IMR-90 (cell line): ENCODE measurements at regions not wholly inside any gene's neighbourhood (a gene's known extent, or its start where the extent isn't known, plus 50 kb on each side); places are given as distances from the start of the nearest gene placed in this dataset.

Source experiments
- ATAC-seq: fragments of 200-7000 bp; cut with Tn5 transposase; 2 replicates; pipeline ENCODE4 v1.9.1; 2020; ENCODE audit warnings: low read depth, mild to moderate bottlenecking, moderate library complexity
- BruUV-seq: library from RNA; stranded (reverse); fragments of 400-500 nt; replicated peaks from 2 replicates; lab custom pipeline; 2021; lab: Mats Ljungman, UMichigan
- CTCF ChIA-PET: fragments of 300-600 bp; formaldehyde crosslinking; extraction: SDS; loops from one replicate; lab custom pipeline; 2021; ENCODE audit warnings: antibody characterized with exemption; lab: Yijun Ruan, JAX
- POLR2A ChIA-PET: fragments of 300-600 bp; sonication (Branson Sonifier 250); formaldehyde crosslinking; loops from one replicate; lab custom pipeline; 2022; ENCODE audit warnings: antibody characterized with exemption; ENCODE audit not compliant: unreplicated experiment; lab: Charles Lee
- DNase-seq: peaks from one replicate; pipeline ENCODE4 v3.0.0; 2013
- H2AFZ ChIP-seq: replicated peaks from 2 replicates; pipeline ENCODE3; 2013; ENCODE audit warnings: low read length, mild to moderate bottlenecking; ENCODE audit not compliant: poor library complexity
- H2AK5ac ChIP-seq: 2 replicates; pipeline ENCODE4 v1.6.1; 2013; ENCODE audit warnings: low read depth, low read length, inconsistent platforms
- H2AK9ac ChIP-seq: replicated peaks from 2 replicates; pipeline ENCODE3; 2013; ENCODE audit warnings: mild to moderate bottlenecking, low read depth, low read length, moderate library complexity; ENCODE audit not compliant: poor library complexity
- H2BK120ac ChIP-seq: 2 replicates; pipeline ENCODE4 v1.6.1; 2013; ENCODE audit warnings: low read depth, low read length, inconsistent platforms
- H2BK15ac ChIP-seq: 3 replicates; pipeline ENCODE4 v1.6.1; 2013; ENCODE audit warnings: low read depth, low read length, inconsistent platforms
- H2BK20ac ChIP-seq: 2 replicates; pipeline ENCODE4 v1.6.1; 2013; ENCODE audit warnings: low read depth, mild to moderate bottlenecking, inconsistent platforms, low read length, moderate library complexity
- H2BK5ac ChIP-seq: 2 replicates; pipeline ENCODE4 v1.6.1; 2013; ENCODE audit warnings: mild to moderate bottlenecking, low read depth, low read length, inconsistent platforms; ENCODE audit not compliant: poor library complexity, severe bottlenecking
- H3K14ac ChIP-seq: replicated peaks from 2 replicates; pipeline ENCODE4 v1.6.1; 2013; ENCODE audit warnings: low read depth, low read length, inconsistent platforms
- H3K18ac ChIP-seq: 2 replicates; pipeline ENCODE4 v1.6.1; 2013; ENCODE audit warnings: low read depth, low read length, control low read depth
- H3K23ac ChIP-seq: 2 replicates; pipeline ENCODE4 v1.6.1; 2013; ENCODE audit warnings: low read depth, low read length, inconsistent platforms
- H3K27ac ChIP-seq: 2 replicates; pipeline ENCODE4 v1.5.1; 2013; ENCODE audit warnings: mild to moderate bottlenecking, control low read depth, low read length; ENCODE audit not compliant: insufficient read depth
- H3K27me3 ChIP-seq: 2 replicates; pipeline ENCODE4 v1.6.1; 2013; ENCODE audit warnings: low read length; ENCODE audit not compliant: control insufficient read depth, insufficient read depth
- H3K36me3 ChIP-seq: 2 replicates; pipeline ENCODE4 v1.6.1; 2013; ENCODE audit warnings: low read length, mixed read lengths; ENCODE audit not compliant: control insufficient read depth, insufficient read depth
- H3K4ac ChIP-seq: 2 replicates; pipeline ENCODE4 v1.6.1; 2013; ENCODE audit warnings: low read depth, low read length, inconsistent platforms
- H3K4me1 ChIP-seq: 2 replicates; pipeline ENCODE4 v1.6.1; 2013; ENCODE audit warnings: low read length, mixed read lengths; ENCODE audit not compliant: control insufficient read depth, insufficient read depth
- H3K4me2 ChIP-seq: 2 replicates; pipeline ENCODE4 v1.6.1; 2013; ENCODE audit warnings: low read depth, mild to moderate bottlenecking, control low read depth, low read length, moderate library complexity
- H3K4me3 ChIP-seq: 2 replicates; pipeline ENCODE4 v1.5.1; 2013; ENCODE audit warnings: low read depth, mild to moderate bottlenecking, control low read depth, low read length, moderate library complexity; ENCODE audit not compliant: insufficient read depth
- H3K56ac ChIP-seq: 2 replicates; pipeline ENCODE4 v1.6.1; 2013; ENCODE audit warnings: low read length, inconsistent platforms; ENCODE audit not compliant: insufficient read depth; ENCODE audit errors: extremely low read depth
- H3K79me1 ChIP-seq, 2 experiments: 2 replicates each; pipeline ENCODE4 v1.6.1; 2013; ENCODE audit warnings: low read length in 2 of 2, inconsistent platforms in 1 of 2, low read depth in 1 of 2
- H3K9ac ChIP-seq: 2 replicates; pipeline ENCODE4 v1.6.1; 2013; ENCODE audit warnings: low read depth, low read length, control low read depth
- H3K9me1 ChIP-seq: 2 replicates; pipeline ENCODE4 v1.6.1; 2013; ENCODE audit warnings: low read length, inconsistent platforms; ENCODE audit not compliant: insufficient read depth
- H3K9me3 ChIP-seq: 2 replicates; pipeline ENCODE4 v1.6.1; 2013; ENCODE audit warnings: low read length; ENCODE audit not compliant: control insufficient read depth, insufficient read depth
- H4K20me1 ChIP-seq: 2 replicates; pipeline ENCODE4 v1.6.1; 2013; ENCODE audit warnings: low read length, inconsistent platforms; ENCODE audit not compliant: insufficient read depth
- H4K5ac ChIP-seq: 2 replicates; pipeline ENCODE4 v1.6.1; 2013; ENCODE audit warnings: mild to moderate bottlenecking, low read depth, low read length, control low read depth
- H4K8ac ChIP-seq, 2 experiments: 2 replicates each; pipeline ENCODE4 v1.6.1; 2013; ENCODE audit warnings: low read depth in 2 of 2, low read length in 2 of 2, control low read depth in 1 of 2, inconsistent platforms in 1 of 2
- H4K91ac ChIP-seq: 2 replicates; pipeline ENCODE4 v1.6.1; 2013; ENCODE audit warnings: low read depth, low read length, inconsistent platforms; ENCODE audit not compliant: insufficient read depth
- BHLHE40 ChIP-seq: fragments of 150-350 bp; IDR thresholded peaks from 2 replicates; pipeline ENCODE4 v1.6.1; 2016; ENCODE audit warnings: mild to moderate bottlenecking, low read depth, low read length
- CEBPB ChIP-seq: IDR thresholded peaks from 2 replicates; pipeline ENCODE4 v1.6.1; 2012; ENCODE audit warnings: low read depth, low read length, improper control_type of control experiment
- CHD1 ChIP-seq: IDR thresholded peaks from 2 replicates; pipeline ENCODE4 v1.6.1; 2012; ENCODE audit warnings: low read depth, low read length, improper control_type of control experiment
- CTCF ChIP-seq: conservative IDR thresholded peaks from 2 replicates; pipeline ENCODE4 v1.5.1; 2012; ENCODE audit warnings: mild to moderate bottlenecking, low read depth, low read length, improper control_type of control experiment
- ELK1 ChIP-seq: fragments of 150-350 bp; IDR thresholded peaks from 2 replicates; pipeline ENCODE4 v1.6.1; 2016; ENCODE audit warnings: low read depth, mild to moderate bottlenecking, low read length, moderate library complexity, borderline replicate concordance
- FOS ChIP-seq: fragments of 150-350 bp; IDR thresholded peaks from 2 replicates; pipeline ENCODE4 v1.6.1; 2016; ENCODE audit warnings: low read depth, low read length
- MAFK ChIP-seq: IDR thresholded peaks from 2 replicates; pipeline ENCODE4 v1.6.1; 2012; ENCODE audit warnings: low read depth, low read length, improper control_type of control experiment
- MAZ ChIP-seq: IDR thresholded peaks from 2 replicates; pipeline ENCODE4 v1.6.1; 2012; ENCODE audit warnings: low read depth, mild to moderate bottlenecking, low read length, improper control_type of control experiment, moderate library complexity, borderline replicate concordance
- MXI1 ChIP-seq: IDR thresholded peaks from 2 replicates; pipeline ENCODE4 v1.6.1; 2012; ENCODE audit warnings: low read depth, mild to moderate bottlenecking, low read length, moderate library complexity, borderline replicate concordance
- NFE2L2 ChIP-seq: fragments of 150-350 bp; IDR thresholded peaks from 2 replicates; pipeline ENCODE4 v1.6.1; 2016; ENCODE audit warnings: low read depth, mild to moderate bottlenecking, low read length
- POLR2A ChIP-seq: IDR thresholded peaks from 2 replicates; pipeline ENCODE4 v1.6.1; 2012; ENCODE audit warnings: mild to moderate bottlenecking, low read depth, low read length
- RAD21 ChIP-seq: IDR thresholded peaks from 2 replicates; pipeline ENCODE4 v1.6.1; 2012; ENCODE audit warnings: low read length, improper control_type of control experiment
- RCOR1 ChIP-seq: IDR thresholded peaks from 2 replicates; pipeline ENCODE4 v1.6.1; 2012; ENCODE audit warnings: mild to moderate bottlenecking, low read length, improper control_type of control experiment; ENCODE audit not compliant: insufficient replicate concordance
- RFX5 ChIP-seq: IDR thresholded peaks from 2 replicates; pipeline ENCODE4 v1.8.0; 2012; ENCODE audit warnings: low read depth, mild to moderate bottlenecking, low read length, moderate library complexity
- SMC3 ChIP-seq: fragments of 150-350 bp; IDR thresholded peaks from 2 replicates; pipeline ENCODE4 v1.6.1; 2016; ENCODE audit warnings: low read depth, mild to moderate bottlenecking, antibody characterized with exemption, low read length, moderate library complexity
- USF2 ChIP-seq: fragments of 150-350 bp; IDR thresholded peaks from 2 replicates; pipeline ENCODE4 v1.6.1; 2017; ENCODE audit warnings: mild to moderate bottlenecking, antibody characterized with exemption, low read length, low read depth
- WGBS, 2 experiments: methylation state at CpG; one replicate each; pipeline versions ENCODE4 v1.1.5 to v1.1.7; 2013; ENCODE audit warnings: missing lambda C conversion rate in 2 of 2; ENCODE audit not compliant: insufficient read length in 1 of 2; ENCODE audit errors: extremely low coverage in 2 of 2; 5-methylcytosine and 5-hydroxymethylcytosine counted together
- dilution Hi-C: fragments of 300-500 bp; cut with HindIII; formaldehyde crosslinking; loops from one replicate; pipeline ENCODE4 v1.14.3; 2018; ENCODE audit warnings: low sequenced_read_pairs; ENCODE audit not compliant: unreplicated experiment
- in situ Hi-C: fragments of 300-500 bp; cut with MboI; formaldehyde crosslinking; loops from 3 replicates; pipeline ENCODE4 v1.14.3; 2019; ENCODE audit warnings: low sequenced_read_pairs, inconsistent platforms, mixed read lengths
- intact Hi-C: fragments of 100-400 bp; cut with micrococcal nuclease; formaldehyde crosslinking; loops from 2 replicates; pipeline ENCODE4 v1.10.0; 2022

GRCh38 chr6:66328200-66328599 lies 621.2 kb upstream of the EYS start:
- no peak overlapping the region for H3K4me3 ChIP-seq
- ChIA-PET POLR2A (no interaction called here), CTCF (no interaction called here)
- in situ Hi-C loops (no loop called here), intact Hi-C loops (no loop called here), dilution Hi-C loops (no loop called here)
- H2BK120ac ChIP-seq, result no peak overlapping the region
- H4K8ac ChIP-seq, result no peak overlapping the region
- H2AK9ac ChIP-seq, result no peak overlapping the region
- H4K91ac ChIP-seq, result no peak overlapping the region
- H2BK15ac ChIP-seq, result no peak overlapping the region
- H2BK5ac ChIP-seq, result no peak overlapping the region
- no peak overlapping the region for H3K27ac ChIP-seq
- no TSS peak for BruUV-seq
- no peak overlapping the region for H3K4me2 ChIP-seq
- H4K20me1 ChIP-seq, result no peaks in the 10 kb centered on the region
- H3K27me3 ChIP-seq, result no peaks in the 10 kb centered on the region
- no CpG with 5 or more reads among the region's 3 CpGs for WGBS, 2 experiments
- no peak overlapping the region for H3K9ac ChIP-seq
- no peak overlapping the region for H3K4ac ChIP-seq
- no peak overlapping the region for H3K14ac ChIP-seq
- TF ChIP-seq RCOR1, result no peak
- TF ChIP-seq RAD21, result no peak
- no peak for TF ChIP-seq MAZ
- TF ChIP-seq MXI1, result no peak
- TF ChIP-seq POLR2A, result no peak
- TF ChIP-seq RFX5, result no peak
- no peak for TF ChIP-seq BHLHE40
- no peak for TF ChIP-seq SMC3
- no peak for TF ChIP-seq FOS
- no peak for TF ChIP-seq CHD1
- TF ChIP-seq CEBPB, result no peak
- TF ChIP-seq USF2, result no peak
- TF ChIP-seq CTCF, result no peak
- TF ChIP-seq MAFK, result no peak
- TF ChIP-seq ELK1, result no peak
- no peak for TF ChIP-seq NFE2L2
- no peak overlapping the region for H3K18ac ChIP-seq
- no peaks in the 10 kb centered on the region for H3K9me1 ChIP-seq
- H3K9me3 ChIP-seq, result no peaks in the 10 kb centered on the region
- H4K5ac ChIP-seq, result no peak overlapping the region
- H2BK20ac ChIP-seq, result no peak overlapping the region
- no peaks in the 10 kb centered on the region for H3K36me3 ChIP-seq
- ATAC-seq, result no peak
- H2AFZ ChIP-seq, result no peak overlapping the region
- no peaks in the 10 kb centered on the region for H3K4me1 ChIP-seq
- DNase-seq, result no peak
- H3K79me1 ChIP-seq, result no peaks in the 10 kb centered on the region
- no peak overlapping the region for H3K23ac ChIP-seq
- no peak overlapping the region for H3K56ac ChIP-seq
- no peak overlapping the region for H2AK5ac ChIP-seq
